C4-2B (cell line): ENCODE measurements at regions not wholly inside any gene's neighbourhood (a gene's known extent, or its start where the extent isn't known, plus 50 kb on each side); places are given as distances from the start of the nearest gene placed in this dataset.

Source experiments
- CTCF ChIP-seq: fragments of 450-650 bp; conservative IDR thresholded peaks from 2 replicates; pipeline ENCODE4 v1.5.1; 2017; ENCODE audit warnings: mild to moderate bottlenecking
- ZFX ChIP-seq: fragments of 450-650 bp; IDR thresholded peaks from 2 replicates; pipeline ENCODE4 v1.6.1; 2017

- TF ChIP-seq CTCF (no peak), ZFX (no peak)
Observed at GRCh38 chr1:101618900-101619299, 377.8 kb downstream of the OLFM3 start.
